ENCODE measurements at regions not wholly inside any gene's neighbourhood (a gene's known extent, or its start where the extent isn't known, plus 50 kb on each side); places are given as distances from the start of the nearest gene placed in this dataset.

GRCh38 chr4:138602664-138603063, 360.5 kb upstream of the SLC7A11 start:
- TF ChIP-seq CTCF (IDR thresholded peaks at IDR 0.05; ENCODE audit: extremely low read depth in 1 of 2, insufficient read depth in 1 of 2, low read depth in 1 of 2, low read length in 2 of 2) (no peak), POLR2AphosphoS5 (IDR thresholded peaks at IDR 0.05; ENCODE audit: insufficient read depth, low read depth, low read length) (no peak), EZH2 (IDR thresholded peaks at IDR 0.05; ENCODE audit: borderline replicate concordance, low read depth, low read length, severe bottlenecking) (no peak), POLR2A (IDR thresholded peaks at IDR 0.05; ENCODE audit: low read depth, low read length) (no peak), MAX (IDR thresholded peaks at IDR 0.05; ENCODE audit: insufficient read depth, insufficient read length) (no peak), JUN (IDR thresholded peaks at IDR 0.05; ENCODE audit: borderline replicate concordance, insufficient read depth, insufficient read length, low read depth) (no peak), MYC (IDR thresholded peaks at IDR 0.05; ENCODE audit: low read depth, low read length) (no peak), FOS (IDR thresholded peaks at IDR 0.05; ENCODE audit: borderline replicate concordance, insufficient read depth, low read length) (no peak)
